Nephron progenitor cell (in vitro differentiated cells): ENCODE measurements at regions not wholly inside any gene's neighbourhood (a gene's known extent, or its start where the extent isn't known, plus 50 kb on each side); places are given as distances from the start of the nearest gene placed in this dataset.
A peak's percentile ranks its signal among the peaks of the same experiment; 100 is the strongest.

Source experiments
- DNase-seq: peaks from one replicate; pipeline ENCODE4 v3.0.0; 2021
- H3K27ac Mint-ChIP-seq: 2 replicates; pipeline ENCODE4 v1.8.0; 2021; ENCODE audit warnings: mild to moderate bottlenecking, moderate library complexity, mixed read lengths
- H3K27me3 Mint-ChIP-seq: 2 replicates; pipeline ENCODE4 v1.8.0; 2021; ENCODE audit warnings: mild to moderate bottlenecking, low read depth, mixed read lengths; ENCODE audit not compliant: poor library complexity
- H3K36me3 Mint-ChIP-seq: 2 replicates; pipeline ENCODE4 v1.8.0; 2021; ENCODE audit warnings: low read depth, mixed read lengths
- H3K4me1 Mint-ChIP-seq: 2 replicates; pipeline ENCODE4 v1.8.0; 2021; ENCODE audit warnings: mixed read lengths
- H3K4me3 Mint-ChIP-seq: 2 replicates; pipeline ENCODE4 v1.8.0; 2021; ENCODE audit warnings: mild to moderate bottlenecking, moderate library complexity, mixed read lengths
- H3K9me3 Mint-ChIP-seq: 2 replicates; pipeline ENCODE4 v1.8.0; 2021; ENCODE audit warnings: mild to moderate bottlenecking, moderate library complexity, mixed read lengths
- CTCF ChIP-seq: fragments of 200-600 bp; sonication (generic); IDR thresholded peaks from 2 replicates; pipeline ENCODE4 v1.5.0; 2021; ENCODE audit warnings: antibody characterized with exemption

GRCh38 chr13:105059786-105060185, 1475.7 kb downstream of the EFNB2 start:
- no peak overlapping the region for H3K27ac Mint-ChIP-seq

GRCh38 chr13:105058517-105058916, 1476.9 kb downstream of the EFNB2 start:
- Mint-ChIP-seq H3K27ac (no peak overlapping the region), H3K36me3 (no peaks in the 10 kb centered on the region)

More at GRCh38 chr13:105059786-105060185, 1475.7 kb downstream of the EFNB2 start:
- H3K4me3 Mint-ChIP-seq, result no peak overlapping the region
- TF ChIP-seq CTCF, result no peak
- H3K36me3 Mint-ChIP-seq, result no peaks in the 10 kb centered on the region
- peaks cover 5% of the 10 kb centered on the region for H3K4me1 Mint-ChIP-seq
- no peaks in the 10 kb centered on the region for H3K27me3 Mint-ChIP-seq
- DNase-seq, result no peak
- H3K9me3 Mint-ChIP-seq, result no peaks in the 10 kb centered on the region

GRCh38 chr13:105052711-105053110, 1482.8 kb downstream of the EFNB2 start:
- no peaks in the 10 kb centered on the region for H3K36me3 Mint-ChIP-seq
- H3K4me1 Mint-ChIP-seq, result peaks cover 16% of the 10 kb centered on the region
- no peak overlapping the region for H3K27ac Mint-ChIP-seq
- H3K27me3 Mint-ChIP-seq, result peaks cover 10% of the 10 kb centered on the region
- no peak for DNase-seq
- TF ChIP-seq CTCF, result no peak
- H3K4me3 Mint-ChIP-seq, result no peak overlapping the region
- H3K9me3 Mint-ChIP-seq, result no peaks in the 10 kb centered on the region

More at GRCh38 chr13:105058517-105058916, 1476.9 kb downstream of the EFNB2 start:
- DNase-seq, result no peak
- no peak for TF ChIP-seq CTCF
- Mint-ChIP-seq H3K27me3 (peaks cover 2% of the 10 kb centered on the region), H3K9me3 (no peaks in the 10 kb centered on the region), H3K4me1 (peaks cover 5% of the 10 kb centered on the region), H3K4me3 (no peak overlapping the region)

GRCh38 chr13:105050686-105051085, 1484.8 kb downstream of the EFNB2 start:
- Mint-ChIP-seq H3K4me3 (no peak overlapping the region), H3K36me3 (no peaks in the 10 kb centered on the region), H3K9me3 (no peaks in the 10 kb centered on the region), H3K4me1 (peaks cover 11% of the 10 kb centered on the region), H3K27me3 (peaks cover 14% of the 10 kb centered on the region), H3K27ac (no peak overlapping the region)
- TF ChIP-seq CTCF, result no peak
- DNase-seq, result no peak

- Mint-ChIP-seq H3K27ac (peak overlapping the region; percentile 72), H3K4me3 (no peak overlapping the region), H3K27me3 (peaks cover 11% of the 10 kb centered on the region), H3K9me3 (peaks cover 2% of the 10 kb centered on the region), H3K4me1 (peaks cover 11% of the 10 kb centered on the region), H3K36me3 (peaks cover 2% of the 10 kb centered on the region)
- TF ChIP-seq CTCF, result no peak
- DNase-seq, result peak; percentile 5
Measured at GRCh38 chr13:105048677-105049076, 1486.8 kb downstream of the EFNB2 start.

GRCh38 chr13:105047676-105048295, 1487.7 kb downstream of the EFNB2 start:
- H3K36me3 Mint-ChIP-seq, result peaks cover 8% of the 10 kb centered on the region
- no peak for DNase-seq
- no peak for TF ChIP-seq CTCF
- H3K4me3 Mint-ChIP-seq, result no peak overlapping the region
- no peak overlapping the region for H3K27ac Mint-ChIP-seq
- peaks cover 11% of the 10 kb centered on the region for H3K4me1 Mint-ChIP-seq
- peaks cover 11% of the 10 kb centered on the region for H3K27me3 Mint-ChIP-seq
- H3K9me3 Mint-ChIP-seq, result peaks cover 9% of the 10 kb centered on the region
